ENCODE measurements at regions not wholly inside any gene's neighbourhood (a gene's known extent, or its start where the extent isn't known, plus 50 kb on each side); places are given as distances from the start of the nearest gene placed in this dataset.

GRCh38 chr5:44907396-44907795, 98.6 kb downstream of the MRPS30 start:
- TF ChIP-seq CTCF (IDR thresholded peaks at IDR 0.05) = no peak
- TF ChIP-seq POLR2A (IDR thresholded peaks at IDR 0.05) = no peak
